Mesenchymal stem cell (in vitro differentiated cells and primary cell): ENCODE measurements at regions not wholly inside any gene's neighbourhood (a gene's known extent, or its start where the extent isn't known, plus 50 kb on each side); places are given as distances from the start of the nearest gene placed in this dataset.
"Not testable (repeated sequence)": the region's sequence is repeated elsewhere in the genome, so short reads cannot be mapped to it uniquely, and the experiment has no call there.

Experiments
- DNase-seq: peaks from one replicate; pipeline ENCODE4 v3.0.0-alpha.2; 2013
- H2AFZ ChIP-seq: one replicate; pipeline ENCODE4 v1.6.1; 2013; ENCODE audit warnings: low read depth, mild to moderate bottlenecking, control low read depth, inconsistent platforms, low read length, moderate library complexity
- H2AK5ac ChIP-seq: 2 replicates; pipeline ENCODE4 v1.6.1; 2013; ENCODE audit warnings: low read length, moderate library complexity, mild to moderate bottlenecking, inconsistent platforms; ENCODE audit not compliant: severe bottlenecking
- H2BK120ac ChIP-seq: one replicate; pipeline ENCODE4 v1.6.1; 2013; ENCODE audit warnings: low read depth, mild to moderate bottlenecking, inconsistent platforms, low read length, moderate library complexity
- H2BK12ac ChIP-seq, 2 experiments: one replicate each; pipeline ENCODE4 v1.6.1; 2013; ENCODE audit warnings: inconsistent platforms in 2 of 2, low read length in 2 of 2, mild to moderate bottlenecking in 2 of 2, moderate library complexity in 2 of 2, control low read depth in 1 of 2
- H2BK15ac ChIP-seq: one replicate; pipeline ENCODE4 v1.6.1; 2013; ENCODE audit warnings: mild to moderate bottlenecking, low read depth, inconsistent platforms; ENCODE audit not compliant: poor library complexity, severe bottlenecking
- H2BK5ac ChIP-seq: 2 replicates; pipeline ENCODE4 v1.6.1; 2013; ENCODE audit warnings: low read depth, mild to moderate bottlenecking, low read length, control low read depth, inconsistent platforms; ENCODE audit not compliant: poor library complexity, severe bottlenecking
- H3K14ac ChIP-seq, 2 experiments: one replicate each; pipeline ENCODE4 v1.6.1; 2013; ENCODE audit warnings: inconsistent platforms in 2 of 2, low read length in 2 of 2, control low read depth in 1 of 2, mild to moderate bottlenecking in 1 of 2, moderate library complexity in 1 of 2
- H3K18ac ChIP-seq, 2 experiments: one replicate each; pipeline ENCODE4 v1.6.1; 2013; ENCODE audit warnings: inconsistent platforms in 2 of 2, low read length in 2 of 2, control low read depth in 1 of 2, low read depth in 1 of 2, mild to moderate bottlenecking in 1 of 2
- H3K23ac ChIP-seq, 2 experiments: one replicate each; pipeline ENCODE4 v1.6.1; 2013; ENCODE audit warnings: inconsistent platforms in 2 of 2, low read length in 2 of 2, mild to moderate bottlenecking in 2 of 2, moderate library complexity in 2 of 2, control low read depth in 1 of 2
- H3K27ac ChIP-seq: 2 replicates; pipeline ENCODE4 v1.5.1; 2013; ENCODE audit warnings: mild to moderate bottlenecking, moderate library complexity, low read length, control low read depth, inconsistent platforms; ENCODE audit not compliant: poor library complexity, severe bottlenecking
- H3K27me3 ChIP-seq, 2 experiments: 2 replicates each; pipeline versions ENCODE4 v1.6.1 to v1.7.0; 2013; ENCODE audit warnings: low read length in 2 of 2, mild to moderate bottlenecking in 2 of 2, moderate library complexity in 2 of 2, control low read depth in 1 of 2, inconsistent platforms in 1 of 2; ENCODE audit not compliant: control insufficient read depth in 1 of 2, insufficient read depth in 1 of 2
- H3K36me3 ChIP-seq, 2 experiments: 2 replicates each; pipeline versions ENCODE4 v1.6.1 to v1.7.0; 2013; ENCODE audit warnings: low read length in 2 of 2, control low read depth in 1 of 2, inconsistent platforms in 1 of 2, low read depth in 1 of 2, mild to moderate bottlenecking in 1 of 2; ENCODE audit not compliant: insufficient read depth in 2 of 2, control insufficient read depth in 1 of 2
- H3K4ac ChIP-seq, 2 experiments: one replicate each; pipeline ENCODE4 v1.6.1; 2013; ENCODE audit warnings: inconsistent platforms in 2 of 2, low read length in 2 of 2, mild to moderate bottlenecking in 2 of 2, moderate library complexity in 2 of 2, control low read depth in 1 of 2, low read depth in 1 of 2
- H3K4me1 ChIP-seq: 2 replicates; pipeline ENCODE4 v1.6.1; 2013; ENCODE audit warnings: low read depth, low read length, control low read depth; ENCODE audit not compliant: control insufficient read depth, insufficient read depth
- H3K4me2 ChIP-seq: 2 replicates; pipeline ENCODE4 v1.6.1; 2013; ENCODE audit warnings: low read length, mild to moderate bottlenecking, inconsistent platforms; ENCODE audit not compliant: poor library complexity, severe bottlenecking
- H3K4me3 ChIP-seq, 2 experiments: 2 replicates each; pipeline versions ENCODE4 v1.5.1 to v1.7.0; 2013; ENCODE audit warnings: low read length in 2 of 2, mild to moderate bottlenecking in 2 of 2, control low read depth in 1 of 2, low read depth in 1 of 2; ENCODE audit not compliant: insufficient read depth in 1 of 2
- H3K79me1 ChIP-seq: replicated peaks from 2 replicates; pipeline ENCODE4 v1.6.1; 2013; ENCODE audit warnings: mild to moderate bottlenecking, control low read depth, low read length, inconsistent platforms; ENCODE audit not compliant: poor library complexity, severe bottlenecking
- H3K9ac ChIP-seq: 2 replicates; pipeline ENCODE4 v1.7.0; 2013; ENCODE audit warnings: mild to moderate bottlenecking, low read length, moderate library complexity
- H3K9me3 ChIP-seq: 2 replicates; pipeline ENCODE4 v1.7.0; 2013; ENCODE audit warnings: mild to moderate bottlenecking, low read length; ENCODE audit not compliant: control insufficient read depth
- H4K8ac ChIP-seq: one replicate; pipeline ENCODE4 v1.6.1; 2013; ENCODE audit warnings: inconsistent platforms, mild to moderate bottlenecking, low read length, moderate library complexity
- H4K91ac ChIP-seq: one replicate; pipeline ENCODE4 v1.6.1; 2013; ENCODE audit warnings: mild to moderate bottlenecking, low read length, inconsistent platforms
- WGBS: methylation state at CpG from one replicate; pipeline ENCODE4 v1.1.7; 2013; ENCODE audit warnings: mixed read lengths; 5-methylcytosine and 5-hydroxymethylcytosine counted together

GRCh38 chr9:82437183-82437582, 448.6 kb downstream of the SPATA31D1 start:
- H3K4me1 ChIP-seq, H3K9ac ChIP-seq, H3K27me3 ChIP-seq, H3K4ac ChIP-seq, H3K14ac ChIP-seq, H2BK120ac ChIP-seq, H4K91ac ChIP-seq, DNase-seq, H3K18ac ChIP-seq, H3K23ac ChIP-seq, H3K79me1 ChIP-seq, H3K36me3 ChIP-seq, H3K27ac ChIP-seq, H2BK15ac ChIP-seq, H2BK5ac ChIP-seq, H3K4me3 ChIP-seq, H2BK12ac ChIP-seq, H3K4me2 ChIP-seq, H4K8ac ChIP-seq, H2AK5ac ChIP-seq, H2AFZ ChIP-seq: not testable (repeated sequence)
- peaks cover 28% of the 10 kb centered on the region for H3K9me3 ChIP-seq
- 96% methylated on average over 3 of the region's 3 CpGs for WGBS

- Histone ChIP-seq H4K8ac (no peak overlapping the region), H3K79me1 (no peaks in the 10 kb centered on the region), H3K18ac (no peak overlapping the region), H3K9me3 (peaks cover 30% of the 10 kb centered on the region), H3K14ac (no peak overlapping the region), H3K4me2 (no peak overlapping the region), H3K36me3 (no peaks in the 10 kb centered on the region), H3K27ac (no peak overlapping the region), H3K4me3 (no peak overlapping the region), H3K23ac (no peak overlapping the region), H4K91ac (no peak overlapping the region), H2BK12ac (no peak overlapping the region), H2BK15ac (no peak overlapping the region), H2AFZ (no peak overlapping the region), H3K27me3 (peaks cover 0 to 4% of the 10 kb centered on the region in 2 experiments), H3K4ac (no peak overlapping the region), H3K9ac (no peak overlapping the region), H2BK120ac (no peak overlapping the region), H3K4me1 (no peaks in the 10 kb centered on the region), H2BK5ac (no peak overlapping the region), H2AK5ac (no peak overlapping the region)
- DNase-seq = no peak
These were observed 450.0 kb downstream of the SPATA31D1 start for GRCh38 chr9:82438581-82438980.

GRCh38 chr9:82443312-82443711, 454.7 kb downstream of the SPATA31D1 start:
- no peak overlapping the region for H2BK120ac ChIP-seq
- no peak overlapping the region for H3K4ac ChIP-seq
- no peak overlapping the region for H3K4me2 ChIP-seq
- no peaks in the 10 kb centered on the region for H3K4me1 ChIP-seq
- no peak overlapping the region for H2AK5ac ChIP-seq
- H4K8ac ChIP-seq = no peak overlapping the region
- no peak overlapping the region for H4K91ac ChIP-seq
- H2BK12ac ChIP-seq = no peak overlapping the region
- no peaks in the 10 kb centered on the region for H3K36me3 ChIP-seq
- H3K14ac ChIP-seq = no peak overlapping the region
- H2BK5ac ChIP-seq = no peak overlapping the region
- H2AFZ ChIP-seq = no peak overlapping the region
- peak; percentile 9 for DNase-seq
- no peak overlapping the region for H3K9ac ChIP-seq
- H2BK15ac ChIP-seq = no peak overlapping the region
- no peak overlapping the region for H3K18ac ChIP-seq
- H3K79me1 ChIP-seq = no peaks in the 10 kb centered on the region
- H3K4me3 ChIP-seq = no peak overlapping the region
- H3K27ac ChIP-seq = no peak overlapping the region
- H3K9me3 ChIP-seq = peaks cover 55% of the 10 kb centered on the region
- H3K23ac ChIP-seq = no peak overlapping the region
- peaks cover 0 to 4% of the 10 kb centered on the region in 2 experiments for H3K27me3 ChIP-seq

GRCh38 chr9:82445556-82445955, 457.0 kb downstream of the SPATA31D1 start:
- Histone ChIP-seq H2AK5ac (no peak overlapping the region), H3K9me3 (peaks cover 53% of the 10 kb centered on the region), H3K27me3 (peaks cover 0 to 4% of the 10 kb centered on the region in 2 experiments), H2BK120ac (no peak overlapping the region), H2BK5ac (no peak overlapping the region), H2BK15ac (no peak overlapping the region), H3K4ac (no peak overlapping the region), H2BK12ac (no peak overlapping the region), H3K36me3 (no peaks in the 10 kb centered on the region), H3K18ac (no peak overlapping the region), H2AFZ (no peak overlapping the region), H3K23ac (no peak overlapping the region), H3K4me3 (no peak overlapping the region), H3K14ac (peak overlapping the region in 1 of 2 experiments; percentile 27), H3K79me1 (no peaks in the 10 kb centered on the region), H4K8ac (no peak overlapping the region), H3K9ac (no peak overlapping the region), H3K27ac (no peak overlapping the region), H3K4me2 (no peak overlapping the region), H4K91ac (no peak overlapping the region), H3K4me1 (no peaks in the 10 kb centered on the region)
- 80% methylated on average over 5 of the region's 5 CpGs for WGBS
- DNase-seq = no peak
